GM23338 (cell line): ENCODE measurements at regions not wholly inside any gene's neighbourhood (a gene's known extent, or its start where the extent isn't known, plus 50 kb on each side); places are given as distances from the start of the nearest gene placed in this dataset.

Source experiments
- ATAC-seq: fragments of 200-7000 bp; cut with Tn5 transposase; 3 replicates; pipeline ENCODE4 v1.9.1; 2020
- DNase-seq: peaks from one replicate; pipeline ENCODE4 v3.0.0-alpha.2; 2015; ENCODE audit warnings: low spot score
- H2AFZ ChIP-seq: fragments of 200-600 bp; sonication (generic); 2 replicates; pipeline ENCODE4 v1.8.0; 2016; ENCODE audit warnings: antibody characterized with exemption, mild to moderate bottlenecking, moderate library complexity
- H3F3A ChIP-seq: fragments of 200-600 bp; sonication (generic); replicated peaks from 2 replicates; pipeline ENCODE4 v1.8.0; 2017; ENCODE audit warnings: antibody characterized with exemption, mixed run types, low read depth
- H3K27ac ChIP-seq: fragments of 200-600 bp; sonication (generic); 2 replicates; pipeline ENCODE4 v1.6.1; 2016; ENCODE audit warnings: low read depth
- H3K27me3 ChIP-seq: fragments of 200-600 bp; sonication (generic); 2 replicates; pipeline ENCODE4 v1.8.0; 2016; ENCODE audit warnings: mild to moderate bottlenecking, mixed run types, moderate library complexity; ENCODE audit not compliant: insufficient read depth
- H3K36me3 ChIP-seq: fragments of 200-600 bp; sonication (generic); 2 replicates; pipeline ENCODE4 v1.8.0; 2016; ENCODE audit warnings: mild to moderate bottlenecking; ENCODE audit not compliant: insufficient read depth
- H3K4me1 ChIP-seq: fragments of 200-600 bp; sonication (generic); 2 replicates; pipeline ENCODE4 v1.8.0; 2016; ENCODE audit warnings: mild to moderate bottlenecking, moderate library complexity; ENCODE audit not compliant: insufficient read depth
- H3K4me2 ChIP-seq: fragments of 200-600 bp; sonication (generic); 2 replicates; pipeline ENCODE4 v1.7.1; 2017; ENCODE audit warnings: mixed run types
- H3K4me3 ChIP-seq: fragments of 200-600 bp; sonication (generic); 2 replicates; pipeline ENCODE4 v1.6.1; 2016; ENCODE audit warnings: mixed run types
- H3K79me2 ChIP-seq: fragments of 200-600 bp; sonication (generic); replicated peaks from 2 replicates; pipeline ENCODE4 v1.8.0; 2017; ENCODE audit warnings: mild to moderate bottlenecking; ENCODE audit not compliant: insufficient read depth
- H3K9me2 ChIP-seq: fragments of 200-600 bp; sonication (generic); 2 replicates; pipeline ENCODE4 v1.8.0; 2017; ENCODE audit not compliant: insufficient read depth
- H4K20me1 ChIP-seq: fragments of 200-600 bp; sonication (generic); replicated peaks from 2 replicates; pipeline ENCODE4 v1.8.0; 2017; ENCODE audit warnings: mild to moderate bottlenecking; ENCODE audit not compliant: insufficient read depth
- H3K27ac Mint-ChIP-seq: 2 replicates; pipeline ENCODE4 v1.8.0; 2020; ENCODE audit warnings: inconsistent platforms, mild to moderate bottlenecking, moderate library complexity, mixed read lengths
- H3K27me3 Mint-ChIP-seq: 3 replicates; pipeline ENCODE4 v1.8.0; 2022; ENCODE audit warnings: low read depth, mild to moderate bottlenecking, moderate library complexity, mixed read lengths, inconsistent platforms; ENCODE audit not compliant: insufficient read depth, poor library complexity
- H3K36me3 Mint-ChIP-seq: 3 replicates; pipeline ENCODE4 v1.8.0; 2021; ENCODE audit warnings: low read depth, mild to moderate bottlenecking, inconsistent platforms, moderate library complexity, mixed read lengths
- H3K4me1 Mint-ChIP-seq: 3 replicates; pipeline ENCODE4 v1.8.0; 2020; ENCODE audit warnings: mild to moderate bottlenecking, inconsistent platforms, mixed read lengths
- H3K4me3 Mint-ChIP-seq: 3 replicates; pipeline ENCODE4 v1.8.0; 2021; ENCODE audit warnings: moderate library complexity, mild to moderate bottlenecking, inconsistent platforms, mixed read lengths
- H3K9me3 Mint-ChIP-seq: 3 replicates; pipeline ENCODE4 v1.8.0; 2020; ENCODE audit warnings: moderate library complexity, mild to moderate bottlenecking, inconsistent platforms, mixed read lengths
- CREB1 ChIP-seq: fragments of 250-450 bp; sonication (Bioruptor Pico); IDR thresholded peaks from 2 replicates; pipeline ENCODE4 v1.5.0; 2020; ENCODE audit warnings: low read depth, mild to moderate bottlenecking, moderate library complexity
- CTCF ChIP-seq, 2 experiments: fragments of 200-600 bp in 1 of 2; sonication (generic) in 1 of 2; conservative IDR thresholded peaks; 2 replicates each; pipeline versions ENCODE4 v1.5.1 to v1.6.1; 2016 to 2017; ENCODE audit warnings: antibody characterized with exemption in 2 of 2, low read depth in 2 of 2, mild to moderate bottlenecking in 2 of 2, moderate library complexity in 1 of 2
- ETS1 ChIP-seq: IDR thresholded peaks from 2 replicates; pipeline ENCODE4 v1.6.1; 2016; ENCODE audit warnings: antibody characterized with exemption
- EZH2 ChIP-seq: fragments of 200-600 bp; sonication (generic); IDR thresholded peaks from one replicate; pipeline ENCODE4 v1.8.0; 2017; ENCODE audit warnings: antibody characterized with exemption, mild to moderate bottlenecking, low read depth; ENCODE audit not compliant: unreplicated experiment
- EZH2phosphoT487 ChIP-seq: fragments of 200-600 bp; sonication (generic); IDR thresholded peaks from one replicate; pipeline ENCODE4 v1.8.1; 2018; ENCODE audit warnings: antibody characterized with exemption; ENCODE audit not compliant: unreplicated experiment
- JUNB ChIP-seq: IDR thresholded peaks from one replicate; pipeline ENCODE4 v1.6.1; 2016; ENCODE audit warnings: antibody characterized with exemption; ENCODE audit not compliant: unreplicated experiment
- NANOG ChIP-seq: IDR thresholded peaks from 2 replicates; pipeline ENCODE4 v1.6.1; 2016; ENCODE audit warnings: antibody characterized with exemption, borderline replicate concordance
- POLR2AphosphoS5 ChIP-seq: IDR thresholded peaks from 2 replicates; pipeline ENCODE4 v1.6.1; 2016; ENCODE audit warnings: antibody characterized with exemption, low read depth
- STAT1 ChIP-seq: IDR thresholded peaks from one replicate; pipeline ENCODE4 v1.6.1; 2016; ENCODE audit warnings: antibody characterized with exemption; ENCODE audit not compliant: unreplicated experiment
- ZNF114 ChIP-seq: fragments of 250-450 bp; sonication (Bioruptor Pico); IDR thresholded peaks from 2 replicates; pipeline ENCODE4 v1.5.0; 2020; ENCODE audit warnings: mild to moderate bottlenecking, moderate library complexity
- ZNF462 ChIP-seq: fragments of 250-450 bp; sonication (Bioruptor Pico); IDR thresholded peaks from 2 replicates; pipeline ENCODE4 v1.5.0; 2020; ENCODE audit warnings: mild to moderate bottlenecking, moderate library complexity
- TF ChIP-seq, protein P1 (sequence below): IDR thresholded peaks from one replicate; pipeline ENCODE4 v1.6.1; 2018; ENCODE audit warnings: antibody characterized with exemption; ENCODE audit not compliant: unreplicated experiment

- H2AFZ ChIP-seq = no peak overlapping the region
- no peak overlapping the region for H3K4me2 ChIP-seq
- no peak overlapping the region for H3K4me3 ChIP-seq
- H3K27me3 ChIP-seq = no peaks in the 10 kb centered on the region
- H3F3A ChIP-seq = no peaks in the 10 kb centered on the region
- no peak for ATAC-seq
- no peaks in the 10 kb centered on the region for H3K9me2 ChIP-seq
- peaks cover 11% of the 10 kb centered on the region for H3K4me1 ChIP-seq
- DNase-seq = no peak
- no peaks in the 10 kb centered on the region for H4K20me1 ChIP-seq
- Mint-ChIP-seq H3K4me1 (peaks cover 10% of the 10 kb centered on the region), H3K36me3 (no peaks in the 10 kb centered on the region), H3K4me3 (no peak overlapping the region), H3K27ac (no peak overlapping the region), H3K9me3 (no peaks in the 10 kb centered on the region), H3K27me3 (peaks cover 9% of the 10 kb centered on the region)
- H3K79me2 ChIP-seq = no peaks in the 10 kb centered on the region
- no peak overlapping the region for H3K27ac ChIP-seq
- H3K36me3 ChIP-seq = no peaks in the 10 kb centered on the region
- TF ChIP-seq EZH2 (no peak), ZNF462 (CRISPR knock-in tag) (no peak), EZH2phosphoT487 (no peak), JUNB (no peak), CTCF (conservative IDR thresholded peaks at IDR 0.05; ENCODE audit: low read depth in 2 of 2) (no peak), ZNF114 (CRISPR knock-in tag) (no peak), STAT1 (no peak), CREB1 (CRISPR knock-in tag) (no peak), NANOG (no peak), POLR2AphosphoS5 (no peak), ETS1 (no peak)
- TF ChIP-seq, protein P1, sequence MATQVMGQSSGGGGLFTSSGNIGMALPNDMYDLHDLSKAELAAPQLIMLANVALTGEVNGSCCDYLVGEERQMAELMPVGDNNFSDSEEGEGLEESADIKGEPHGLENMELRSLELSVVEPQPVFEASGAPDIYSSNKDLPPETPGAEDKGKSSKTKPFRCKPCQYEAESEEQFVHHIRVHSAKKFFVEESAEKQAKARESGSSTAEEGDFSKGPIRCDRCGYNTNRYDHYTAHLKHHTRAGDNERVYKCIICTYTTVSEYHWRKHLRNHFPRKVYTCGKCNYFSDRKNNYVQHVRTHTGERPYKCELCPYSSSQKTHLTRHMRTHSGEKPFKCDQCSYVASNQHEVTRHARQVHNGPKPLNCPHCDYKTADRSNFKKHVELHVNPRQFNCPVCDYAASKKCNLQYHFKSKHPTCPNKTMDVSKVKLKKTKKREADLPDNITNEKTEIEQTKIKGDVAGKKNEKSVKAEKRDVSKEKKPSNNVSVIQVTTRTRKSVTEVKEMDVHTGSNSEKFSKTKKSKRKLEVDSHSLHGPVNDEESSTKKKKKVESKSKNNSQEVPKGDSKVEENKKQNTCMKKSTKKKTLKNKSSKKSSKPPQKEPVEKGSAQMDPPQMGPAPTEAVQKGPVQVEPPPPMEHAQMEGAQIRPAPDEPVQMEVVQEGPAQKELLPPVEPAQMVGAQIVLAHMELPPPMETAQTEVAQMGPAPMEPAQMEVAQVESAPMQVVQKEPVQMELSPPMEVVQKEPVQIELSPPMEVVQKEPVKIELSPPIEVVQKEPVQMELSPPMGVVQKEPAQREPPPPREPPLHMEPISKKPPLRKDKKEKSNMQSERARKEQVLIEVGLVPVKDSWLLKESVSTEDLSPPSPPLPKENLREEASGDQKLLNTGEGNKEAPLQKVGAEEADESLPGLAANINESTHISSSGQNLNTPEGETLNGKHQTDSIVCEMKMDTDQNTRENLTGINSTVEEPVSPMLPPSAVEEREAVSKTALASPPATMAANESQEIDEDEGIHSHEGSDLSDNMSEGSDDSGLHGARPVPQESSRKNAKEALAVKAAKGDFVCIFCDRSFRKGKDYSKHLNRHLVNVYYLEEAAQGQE = no peak
Observed at GRCh38 chr6:91433660-91434534, 847.0 kb upstream of the MAP3K7 start.
